ENCODE measurements at regions not wholly inside any gene's neighbourhood (a gene's known extent, or its start where the extent isn't known, plus 50 kb on each side); places are given as distances from the start of the nearest gene placed in this dataset.

- no peak for DNase-seq (ENCODE audit: low spot score)
Measured at GRCh38 chr6:43982084-43982625, 145.1 kb downstream of the MRPL14 start.

GRCh38 chr6:43981363-43981990 lies 145.8 kb downstream of the MRPL14 start:
- no peak for DNase-seq (ENCODE audit: low spot score)

DNA sequence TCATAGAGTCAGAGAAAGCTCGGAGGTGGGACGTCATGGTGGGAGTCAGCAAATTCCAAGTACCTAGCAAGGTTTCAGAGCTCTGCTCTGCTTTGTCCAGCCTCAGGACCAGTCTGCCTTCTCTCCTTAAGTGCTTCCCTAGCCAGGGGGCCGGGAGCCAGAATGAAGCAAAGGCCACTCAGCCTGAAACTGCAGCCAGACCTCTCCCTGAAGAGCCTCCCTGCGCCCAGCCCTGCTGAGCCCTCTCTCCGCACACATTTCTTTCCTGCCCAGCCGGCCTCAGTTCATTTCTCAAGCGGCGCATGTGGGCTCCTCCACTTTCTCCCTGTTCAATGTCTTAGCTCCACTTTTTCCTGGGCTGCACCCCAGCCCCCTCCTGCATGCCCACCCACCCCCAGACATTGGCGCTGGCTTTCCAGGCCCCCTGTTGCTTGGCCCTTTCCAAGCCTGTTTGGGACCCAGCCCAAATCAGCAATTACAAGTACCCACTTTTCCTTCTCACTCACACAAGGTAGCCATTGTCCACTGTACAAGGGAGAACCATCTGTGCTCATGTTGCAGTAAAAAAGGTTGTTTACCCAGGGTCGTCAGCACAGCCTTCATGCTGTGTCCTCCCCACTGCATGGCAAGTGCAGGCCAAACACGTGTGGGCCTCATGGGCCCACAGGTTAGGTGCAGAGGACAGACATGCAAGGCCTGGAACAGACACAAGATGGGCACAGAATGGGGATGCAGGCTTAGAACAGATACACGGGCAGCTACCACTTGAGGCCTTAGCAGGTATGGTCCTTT lies 147.1 kb downstream of the MRPL14 start:
- DNase-seq (ENCODE audit: low spot score) = no peak

DNA sequence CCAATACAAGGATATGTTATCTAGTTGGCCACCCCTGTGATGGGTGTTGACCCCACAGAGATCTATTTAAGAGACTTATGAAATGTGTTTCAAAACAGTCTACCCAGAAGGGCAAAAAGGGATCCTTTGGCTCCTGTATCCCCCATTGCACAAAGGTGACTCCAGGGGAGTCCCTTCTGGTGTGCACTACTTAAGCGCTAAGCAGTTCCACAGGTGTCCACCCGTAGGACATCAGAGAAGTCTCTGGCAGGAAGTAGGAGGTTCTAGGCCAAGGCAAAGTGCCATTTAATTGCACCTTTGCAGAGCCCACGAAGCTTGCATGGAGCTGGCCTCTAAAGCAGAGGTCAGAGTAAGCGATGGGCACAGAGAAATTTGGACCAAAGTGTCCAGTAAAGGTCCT lies 147.7 kb downstream of the MRPL14 start:
- no peak for DNase-seq (ENCODE audit: low spot score)

DNA sequence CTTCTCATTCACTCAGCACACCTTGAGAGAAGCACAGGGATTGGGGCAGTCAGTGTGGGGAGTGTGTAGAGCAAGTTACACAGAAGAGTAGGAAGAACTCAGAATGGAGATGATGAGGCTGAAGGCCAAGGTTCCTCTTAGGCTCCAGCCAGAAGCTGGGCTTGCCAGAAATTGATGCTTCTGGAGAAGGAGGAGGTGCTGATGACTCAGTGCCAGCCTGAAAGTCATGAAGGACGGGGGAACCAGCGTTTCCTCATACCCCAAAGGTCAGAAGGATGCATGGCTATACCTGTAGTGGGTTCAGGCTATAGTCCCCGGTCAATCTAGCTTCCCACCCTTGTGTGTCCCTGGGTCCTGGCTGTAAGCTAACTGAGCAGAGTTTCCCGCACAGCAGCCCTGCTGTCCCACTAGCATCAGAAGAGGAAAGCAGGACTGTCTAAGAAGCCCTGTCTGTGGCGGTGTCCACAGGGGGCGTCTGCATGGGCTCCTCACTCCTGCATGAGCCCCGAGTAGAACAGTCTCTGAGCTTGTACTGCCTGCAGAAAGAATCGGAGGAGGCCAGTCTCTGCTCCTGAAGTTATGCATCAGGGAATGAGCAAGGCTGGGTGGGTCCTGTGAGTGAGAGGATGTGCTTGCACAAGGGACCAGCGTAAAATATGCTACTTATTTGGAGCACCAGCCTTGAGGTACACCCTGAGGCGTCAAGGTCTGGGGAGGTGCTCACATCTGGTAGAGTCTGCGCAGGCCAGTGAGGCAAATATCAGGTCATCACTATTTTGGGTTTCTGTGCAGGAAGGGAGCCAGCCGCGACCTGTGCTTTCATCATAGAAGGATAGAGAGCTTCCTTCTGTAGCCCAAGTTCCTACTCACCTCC lies 148.5 kb downstream of the MRPL14 start:
- no peak for DNase-seq (ENCODE audit: low spot score)

DNA sequence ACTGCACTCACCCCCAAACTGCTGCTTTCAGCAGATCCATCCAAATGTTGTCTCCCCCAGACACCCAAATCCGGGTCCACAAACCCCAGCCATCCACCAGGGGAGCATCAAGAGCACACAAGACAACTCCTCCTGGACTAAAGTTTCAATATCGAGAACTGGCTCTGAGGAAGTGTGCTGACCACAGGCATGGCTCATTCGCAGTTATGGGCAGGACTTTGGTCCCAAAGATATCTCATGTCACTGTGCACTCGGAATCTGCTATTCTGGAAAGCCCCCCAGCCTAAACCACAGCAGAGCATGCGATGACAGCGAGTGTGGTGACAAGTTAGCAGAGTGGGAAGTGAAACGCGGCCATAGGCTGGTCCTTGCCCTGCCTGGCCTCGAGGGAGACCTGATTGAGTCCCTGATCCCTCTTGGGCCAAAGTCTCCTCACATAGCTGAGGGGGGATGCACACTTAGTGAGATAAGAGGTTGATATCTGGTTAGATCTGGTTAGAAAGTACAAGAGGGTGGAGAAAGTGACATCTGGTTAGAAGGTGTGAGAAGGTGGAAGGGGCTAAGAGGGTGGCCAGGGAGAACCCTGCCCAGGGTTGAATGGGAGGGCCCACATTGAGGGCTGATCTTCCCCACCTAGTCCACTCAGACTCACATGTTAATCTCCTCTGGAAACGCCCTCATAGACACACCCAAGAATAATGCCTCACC lies 149.7 kb downstream of the MRPL14 start:
- no peak for DNase-seq (ENCODE audit: low spot score)

DNA sequence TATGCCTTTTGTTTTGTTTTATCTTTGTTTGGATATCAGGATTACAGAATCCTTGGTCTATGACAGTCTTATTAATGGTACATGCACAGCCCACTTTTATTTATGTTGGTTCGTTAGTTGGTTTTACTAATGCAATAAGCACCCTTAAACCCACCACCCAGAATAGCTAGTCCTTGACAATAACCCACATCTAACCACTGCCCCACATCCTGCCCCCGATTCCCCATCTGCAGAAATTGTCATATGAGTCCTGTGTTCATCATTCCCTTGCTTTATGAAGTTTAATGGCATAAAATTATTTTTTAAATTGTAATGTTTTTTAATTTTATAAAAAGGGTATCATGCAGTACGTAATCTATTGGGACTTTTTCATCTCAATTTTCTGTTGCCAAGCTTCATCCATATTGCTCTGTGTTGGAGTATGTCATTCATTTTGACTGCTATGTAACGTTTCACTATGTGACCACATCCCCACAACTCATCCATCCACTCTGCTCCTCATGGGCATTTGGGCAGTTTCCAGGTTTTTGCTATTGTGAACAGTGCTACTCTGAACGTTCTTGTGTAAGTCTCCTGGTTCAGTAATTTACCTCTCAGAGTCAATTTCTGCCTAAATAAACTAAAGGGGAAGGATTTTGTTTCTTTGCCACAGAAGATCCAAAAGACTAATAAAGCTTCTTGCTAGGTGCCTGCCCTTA lies 150.4 kb downstream of the MRPL14 start:
- no peak for DNase-seq (ENCODE audit: low spot score)

GRCh38 chr6:43974643-43975230 lies 152.5 kb downstream of the MRPL14 start:
- no peak for DNase-seq (ENCODE audit: low spot score)

DNA sequence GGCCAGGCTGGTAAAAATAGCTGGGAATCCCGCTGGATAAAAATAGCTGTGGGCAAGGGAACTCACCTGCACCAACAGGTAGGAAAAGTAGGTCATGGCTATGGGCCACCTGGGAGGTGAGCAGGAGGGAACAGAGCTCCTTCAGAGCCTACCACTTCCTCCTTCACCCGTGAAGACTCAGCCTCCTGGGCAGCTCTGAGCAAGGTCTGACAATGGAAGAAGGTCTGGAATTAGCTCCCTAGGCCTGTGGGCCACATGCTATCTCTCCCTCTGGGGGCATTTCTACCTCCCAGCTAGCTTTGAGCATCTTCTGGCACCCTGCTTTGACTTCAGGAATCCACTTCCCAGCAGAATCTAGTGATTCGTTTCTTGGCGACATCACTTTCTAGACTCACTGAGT lies 153.9 kb downstream of the MRPL14 start:
- DNase-seq (ENCODE audit: low spot score) = no peak

DNA sequence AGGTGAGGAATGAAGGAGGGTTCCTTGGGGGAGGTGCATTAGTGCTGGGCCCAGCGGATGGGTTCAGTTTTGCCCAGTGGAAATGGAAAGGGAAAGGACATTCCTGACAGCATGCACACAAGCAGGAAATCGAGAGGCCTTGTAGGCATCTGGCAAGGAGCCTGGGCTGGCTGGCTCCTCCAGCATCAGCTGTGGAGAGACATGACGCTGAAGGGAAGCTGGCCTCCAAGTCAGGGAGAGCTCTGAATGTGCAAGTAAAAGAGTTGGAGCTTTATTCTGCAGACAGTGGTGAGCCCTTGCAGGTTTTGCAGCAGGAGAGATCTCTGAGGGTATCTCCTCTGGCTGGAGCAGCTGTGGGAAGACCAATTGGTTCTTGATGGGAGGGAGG lies 154.3 kb downstream of the MRPL14 start:
- DNase-seq (ENCODE audit: low spot score) = no peak

GRCh38 chr6:43972179-43972912 lies 154.9 kb downstream of the MRPL14 start:
- DNase-seq (ENCODE audit: low spot score) = no peak

DNA sequence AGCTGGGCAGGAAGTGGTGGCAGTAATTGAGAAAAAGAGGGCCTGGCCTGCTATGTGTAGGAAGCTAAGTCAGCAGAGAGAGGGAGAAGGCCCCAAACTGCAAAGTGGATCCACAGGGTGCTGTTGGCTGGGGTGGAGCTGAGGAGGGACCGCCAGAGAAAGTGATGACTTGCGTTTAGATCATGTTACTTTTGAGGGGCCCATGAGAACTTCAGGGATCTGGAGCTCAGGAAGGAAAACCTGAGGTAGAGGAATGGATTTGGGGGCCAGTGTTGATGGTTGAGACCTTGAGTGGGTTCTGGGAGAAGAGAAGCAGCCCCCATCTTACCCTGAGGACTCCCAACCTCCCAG lies 155.5 kb downstream of the MRPL14 start:
- no peak for DNase-seq (ENCODE audit: low spot score)

GRCh38 chr6:43970913-43971775 lies 156.1 kb downstream of the MRPL14 start:
- no peak for DNase-seq (ENCODE audit: low spot score)

GRCh38 chr6:43970068-43970912 lies 157.0 kb downstream of the MRPL14 start:
- no peak for DNase-seq (ENCODE audit: low spot score)

DNA sequence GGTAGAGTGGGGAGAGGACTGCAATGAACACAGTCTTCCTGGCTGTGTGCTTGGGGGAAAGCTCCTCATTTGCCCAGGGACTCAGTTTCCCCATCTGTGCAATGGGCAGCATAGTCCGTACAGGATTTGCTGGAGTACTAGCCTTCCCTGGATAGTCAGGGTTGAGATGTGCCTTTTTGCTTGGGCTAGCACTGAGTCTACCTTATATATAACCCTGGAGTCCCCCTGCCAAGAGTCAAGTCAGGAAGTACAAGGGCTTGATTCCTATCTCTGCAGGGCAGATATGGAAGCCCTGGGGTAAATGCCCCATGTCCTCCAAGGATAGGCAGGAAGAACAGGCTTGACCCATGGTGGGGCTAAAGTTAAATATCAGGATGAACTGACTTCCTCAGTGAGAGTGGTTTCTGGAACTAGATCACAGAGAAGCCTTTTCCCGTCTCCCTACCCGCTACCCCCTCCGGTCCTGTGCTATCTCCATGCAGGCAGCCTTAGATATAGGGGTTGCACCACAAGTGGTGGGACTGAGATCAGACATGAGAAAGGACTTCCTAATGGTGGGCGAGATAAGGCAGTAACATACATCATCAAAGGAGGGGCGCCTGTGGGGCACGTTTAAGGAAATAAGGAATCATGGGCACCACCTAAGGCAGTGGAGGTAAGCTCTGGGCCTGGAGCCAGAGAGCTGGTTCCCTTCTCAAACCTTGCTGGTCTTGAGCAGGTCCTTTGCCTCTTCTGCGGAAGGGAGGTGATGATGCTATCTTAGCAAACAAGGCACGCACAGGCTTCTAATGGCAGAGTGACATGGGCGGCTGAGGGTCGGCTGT lies 157.9 kb downstream of the MRPL14 start:
- DNase-seq (ENCODE audit: low spot score) = no peak

DNA sequence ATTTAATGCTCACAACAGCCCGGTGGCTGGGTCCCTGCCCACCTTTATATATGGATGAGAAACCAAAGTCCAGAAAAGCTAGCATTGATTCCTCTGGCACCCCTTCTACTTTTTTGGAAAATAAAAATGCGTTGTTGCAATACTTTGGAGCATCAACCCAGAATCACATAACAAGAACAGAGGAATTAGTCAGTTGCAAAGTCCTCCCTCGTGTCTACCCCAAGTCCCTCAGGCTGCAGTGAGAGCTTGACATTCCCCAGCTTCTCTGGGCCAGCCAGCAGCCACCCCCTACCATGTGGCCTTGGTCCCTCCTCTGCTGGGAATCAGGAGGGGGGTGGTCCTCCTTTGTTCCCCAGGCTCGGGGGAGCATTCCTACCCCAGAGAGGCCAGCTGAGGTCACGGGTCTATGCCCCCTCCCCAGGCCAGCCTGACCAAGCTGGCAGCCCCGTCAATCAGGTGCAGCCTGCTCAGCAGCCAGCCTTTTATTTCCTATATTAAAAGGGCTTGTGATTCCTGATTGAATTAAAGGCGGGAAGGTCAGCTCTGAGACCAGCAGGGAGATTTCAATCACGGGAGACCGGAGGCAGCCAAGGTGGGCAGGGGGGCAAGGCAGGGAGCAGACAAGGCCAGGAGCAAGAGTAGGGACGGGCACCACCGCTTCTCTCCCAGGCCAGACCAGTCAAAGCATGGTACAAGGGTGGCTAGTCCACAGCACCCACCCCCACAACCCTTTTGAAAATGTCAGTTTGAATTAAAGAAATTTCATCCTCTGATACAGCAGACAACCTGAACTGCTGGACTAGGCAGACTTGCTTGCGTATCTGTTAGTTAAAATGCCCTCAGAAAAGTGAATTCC lies 158.9 kb downstream of the MRPL14 start:
- no peak for DNase-seq (ENCODE audit: low spot score)

- DNase-seq (ENCODE audit: low spot score) = no peak
Measured at GRCh38 chr6:43967719-43968091, 159.5 kb downstream of the MRPL14 start.
